ENCODE measurements at regions not wholly inside any gene's neighbourhood (a gene's known extent, or its start where the extent isn't known, plus 50 kb on each side); places are given as distances from the start of the nearest gene placed in this dataset.

DNA sequence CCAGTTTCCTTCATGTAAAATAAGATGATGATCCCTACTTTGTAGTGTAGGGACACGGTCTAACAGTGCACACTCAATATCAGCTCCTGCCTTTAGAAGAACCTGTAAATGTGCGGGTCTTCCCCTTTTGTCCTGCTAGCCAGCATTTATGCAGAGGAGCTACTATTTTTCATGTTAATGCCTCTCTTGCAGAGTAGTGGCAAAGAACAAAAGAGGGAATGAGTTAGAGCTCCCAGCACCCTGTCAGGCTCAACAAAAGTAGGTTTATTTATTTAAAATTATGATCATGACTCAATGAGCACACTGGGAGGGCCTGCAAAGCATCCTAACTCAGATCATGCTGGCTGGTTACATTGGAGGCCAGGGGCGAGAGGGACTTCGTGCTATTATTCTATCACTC is 414.5 kb upstream of the COBL start:
- TF ChIP-seq EP300 (IDR thresholded peaks at IDR 0.05; ENCODE audit: borderline replicate concordance in 1 of 2, low read depth in 2 of 2, low read length in 2 of 2), result no peak
- TF ChIP-seq, protein P1, sequence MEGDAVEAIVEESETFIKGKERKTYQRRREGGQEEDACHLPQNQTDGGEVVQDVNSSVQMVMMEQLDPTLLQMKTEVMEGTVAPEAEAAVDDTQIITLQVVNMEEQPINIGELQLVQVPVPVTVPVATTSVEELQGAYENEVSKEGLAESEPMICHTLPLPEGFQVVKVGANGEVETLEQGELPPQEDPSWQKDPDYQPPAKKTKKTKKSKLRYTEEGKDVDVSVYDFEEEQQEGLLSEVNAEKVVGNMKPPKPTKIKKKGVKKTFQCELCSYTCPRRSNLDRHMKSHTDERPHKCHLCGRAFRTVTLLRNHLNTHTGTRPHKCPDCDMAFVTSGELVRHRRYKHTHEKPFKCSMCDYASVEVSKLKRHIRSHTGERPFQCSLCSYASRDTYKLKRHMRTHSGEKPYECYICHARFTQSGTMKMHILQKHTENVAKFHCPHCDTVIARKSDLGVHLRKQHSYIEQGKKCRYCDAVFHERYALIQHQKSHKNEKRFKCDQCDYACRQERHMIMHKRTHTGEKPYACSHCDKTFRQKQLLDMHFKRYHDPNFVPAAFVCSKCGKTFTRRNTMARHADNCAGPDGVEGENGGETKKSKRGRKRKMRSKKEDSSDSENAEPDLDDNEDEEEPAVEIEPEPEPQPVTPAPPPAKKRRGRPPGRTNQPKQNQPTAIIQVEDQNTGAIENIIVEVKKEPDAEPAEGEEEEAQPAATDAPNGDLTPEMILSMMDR (IDR thresholded peaks at IDR 0.05; ENCODE audit: control extremely low read depth in 1 of 3, insufficient read depth in 1 of 3, low read depth in 1 of 3, low read length in 3 of 3), result no peak

Data from H1 (cell line).